NAMALWA (cell line): ENCODE measurements at regions not wholly inside any gene's neighbourhood (a gene's known extent, or its start where the extent isn't known, plus 50 kb on each side); places are given as distances from the start of the nearest gene placed in this dataset.

ENCODE experiments used
- DNase-seq: peaks from one replicate; pipeline ENCODE4 v3.0.0-alpha.2; 2015; ENCODE audit warnings: low spot score

DNA sequence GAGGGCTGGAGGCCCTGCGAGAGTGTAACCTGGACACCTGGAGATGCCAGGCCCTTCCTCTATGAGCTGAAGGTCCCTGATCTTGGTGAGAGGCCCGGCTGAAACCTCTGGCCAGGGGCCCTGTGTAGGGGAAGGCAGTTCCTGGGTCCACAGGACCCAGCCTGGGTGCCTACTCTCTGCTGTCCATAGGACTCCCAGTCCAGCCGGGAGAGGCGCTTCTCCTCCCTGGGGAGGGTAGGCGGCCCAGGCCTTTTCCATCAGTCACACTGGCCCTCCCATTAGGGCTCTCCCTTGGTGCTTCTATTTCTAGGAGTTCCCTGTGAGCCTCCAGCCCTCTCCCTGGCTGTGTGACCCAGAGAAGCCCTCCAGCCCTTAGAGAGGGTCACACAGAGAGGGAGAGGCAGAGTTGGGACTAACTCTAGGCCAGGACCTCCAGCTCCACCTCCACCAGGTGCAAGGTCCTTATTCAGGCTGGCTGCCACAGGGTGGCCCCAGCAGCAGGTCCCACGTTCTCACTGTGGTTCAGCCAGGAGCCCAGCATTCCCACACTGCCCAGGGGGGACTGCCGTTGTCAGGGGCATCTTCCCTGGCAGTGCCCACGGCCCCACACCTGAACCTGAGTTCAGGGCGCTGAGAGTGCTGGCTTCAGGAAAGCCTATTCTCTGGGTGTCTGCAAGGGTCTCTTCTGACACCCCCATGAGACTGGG, 146.8 kb downstream of the SMAD6 start:
- DNase-seq = no peak

- DNase-seq = no peak
Observed at GRCh38 chr15:66849393-66849745, 147.3 kb downstream of the SMAD6 start.

GRCh38 chr15:66849746-66850077, 147.7 kb downstream of the SMAD6 start:
- DNase-seq = no peak

GRCh38 chr15:66850078-66850991, 148.3 kb downstream of the SMAD6 start:
- no peak for DNase-seq

GRCh38 chr15:66850996-66851310, 148.9 kb downstream of the SMAD6 start:
- DNase-seq = no peak

- DNase-seq = peak; percentile 85
Observed at GRCh38 chr15:66851311-66852063, 149.5 kb downstream of the SMAD6 start.

- DNase-seq = no peak
Observed at GRCh38 chr15:66852064-66852905, 150.2 kb downstream of the SMAD6 start.

- DNase-seq = no peak
Observed at GRCh38 chr15:66854012-66854965, 152.3 kb downstream of the SMAD6 start.

- no peak for DNase-seq
Observed at GRCh38 chr15:66855041-66855440, 153.0 kb downstream of the SMAD6 start.

DNA sequence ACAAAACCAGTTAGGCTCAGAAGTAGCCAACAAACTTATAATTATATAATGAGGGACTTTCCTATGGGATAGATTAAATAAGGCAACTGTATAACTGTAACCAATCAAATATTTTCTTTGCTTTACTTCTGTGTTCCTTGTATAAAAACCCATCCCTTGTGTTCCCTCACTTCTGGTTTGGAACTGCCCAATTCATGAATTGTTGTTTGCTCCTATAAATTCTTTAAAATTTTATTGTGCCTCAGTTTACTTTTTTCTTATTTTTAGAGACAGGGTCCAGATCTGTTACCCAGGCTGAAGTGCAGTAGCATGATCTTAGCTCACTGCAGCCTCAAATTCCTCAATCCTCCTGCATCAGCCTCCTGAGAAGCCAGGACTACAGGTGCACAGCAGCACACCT, 155.7 kb downstream of the SMAD6 start:
- DNase-seq = no peak

GRCh38 chr15:66858423-66859207, 156.6 kb downstream of the SMAD6 start:
- DNase-seq = no peak

DNA sequence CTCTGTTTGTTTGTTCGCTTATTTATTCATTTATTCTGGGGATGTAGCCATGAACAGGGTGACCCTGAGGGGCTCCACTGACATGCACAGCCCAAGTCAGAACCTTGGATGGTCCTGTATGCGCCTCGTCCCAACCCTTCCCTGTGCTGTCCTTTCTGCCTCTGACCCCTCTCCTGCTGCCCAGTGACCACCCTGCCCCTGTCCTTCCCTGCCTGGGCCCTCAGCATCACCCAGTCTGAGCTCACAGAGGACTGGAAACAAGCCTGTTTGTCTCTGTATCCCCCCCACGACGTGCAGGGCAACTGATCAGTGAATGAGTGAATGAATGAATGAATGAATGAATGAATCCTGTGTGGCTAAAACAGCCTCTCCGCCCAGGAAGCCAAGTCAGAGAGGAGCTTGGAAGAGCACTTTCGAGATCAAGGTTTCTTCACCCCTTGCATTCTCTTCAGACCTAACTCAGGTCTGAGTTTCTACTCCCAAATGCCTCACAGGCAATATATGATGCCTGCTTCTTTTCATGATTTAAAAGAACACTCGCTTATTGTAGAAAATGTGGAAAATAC, 157.7 kb downstream of the SMAD6 start:
- no peak for DNase-seq

- no peak for DNase-seq
Observed at GRCh38 chr15:66860844-66861243, 158.8 kb downstream of the SMAD6 start.

DNA sequence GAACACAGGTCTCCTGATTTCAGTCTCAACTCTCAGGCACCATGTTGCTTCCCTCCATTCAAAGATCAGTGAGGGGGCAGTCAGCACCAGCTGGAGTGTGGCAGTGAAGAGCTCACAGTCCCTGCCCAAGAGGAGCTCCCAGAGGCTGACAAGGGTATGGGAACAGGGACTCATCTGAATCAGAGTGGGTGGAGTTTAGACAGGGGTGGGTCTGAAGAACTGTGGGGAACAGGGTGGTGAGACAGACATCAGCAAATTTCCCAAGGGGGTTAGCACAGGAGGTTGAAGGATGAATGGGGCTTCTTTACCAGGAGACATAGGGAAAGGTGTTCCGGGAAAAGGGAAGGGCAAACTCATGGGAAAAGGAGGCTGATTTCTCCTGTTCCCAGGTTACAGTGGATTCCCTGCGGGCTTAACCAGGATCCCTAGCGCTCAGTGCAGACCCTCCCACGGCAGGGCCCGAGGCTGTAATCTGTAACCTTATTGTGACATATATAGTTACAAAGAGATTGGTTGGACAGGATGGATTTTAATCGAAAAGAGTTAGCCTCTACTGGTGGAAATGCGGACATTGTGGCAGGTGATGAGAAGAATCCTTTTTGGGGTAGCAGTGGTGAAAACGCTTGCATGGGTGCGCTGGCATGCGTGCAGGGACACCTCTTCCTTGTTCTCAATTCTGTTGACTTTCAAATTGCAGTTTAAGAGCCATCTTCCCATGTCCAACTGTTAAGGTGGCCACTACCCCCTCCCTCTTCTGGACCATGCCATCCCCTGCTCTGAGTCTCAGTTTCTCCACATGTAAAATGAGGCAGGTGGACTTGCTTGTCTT, 160.3 kb downstream of the SMAD6 start:
- no peak for DNase-seq

GRCh38 chr15:66862940-66863335, 160.9 kb downstream of the SMAD6 start:
- DNase-seq = peak; percentile 92

DNA sequence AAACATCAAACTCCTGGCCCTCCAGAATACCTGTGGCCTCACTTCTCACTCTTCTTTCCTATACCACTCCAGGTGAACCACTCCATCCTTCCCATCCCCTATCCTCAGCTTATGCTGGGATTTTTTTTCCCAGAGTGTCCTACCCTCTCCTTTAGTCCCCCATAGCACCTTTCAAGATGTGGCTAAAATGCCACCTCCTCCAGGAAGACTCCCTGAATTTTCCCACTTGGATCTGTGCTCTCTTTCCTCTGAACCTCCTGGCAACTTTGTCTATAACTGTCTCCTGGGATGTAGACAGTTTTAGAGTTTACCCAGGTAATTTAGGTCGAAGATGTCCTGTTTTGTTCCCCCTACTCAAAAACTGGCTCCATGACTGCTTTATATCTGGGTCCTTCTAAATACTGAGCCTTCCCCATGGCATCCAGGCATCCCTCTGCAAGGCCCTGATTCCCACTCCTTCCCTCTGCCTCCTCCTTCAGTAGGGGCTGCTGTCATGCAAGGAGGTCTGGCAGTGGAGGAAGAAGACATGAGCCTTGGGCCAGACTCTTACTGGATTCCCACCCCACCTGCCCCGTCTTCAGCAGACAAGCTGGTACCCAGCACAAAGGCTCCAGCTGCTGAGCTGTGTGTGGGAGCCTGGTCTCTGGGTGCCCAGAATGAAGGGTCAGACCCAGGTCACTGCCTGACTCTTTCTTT, 161.5 kb downstream of the SMAD6 start:
- DNase-seq = no peak

DNA sequence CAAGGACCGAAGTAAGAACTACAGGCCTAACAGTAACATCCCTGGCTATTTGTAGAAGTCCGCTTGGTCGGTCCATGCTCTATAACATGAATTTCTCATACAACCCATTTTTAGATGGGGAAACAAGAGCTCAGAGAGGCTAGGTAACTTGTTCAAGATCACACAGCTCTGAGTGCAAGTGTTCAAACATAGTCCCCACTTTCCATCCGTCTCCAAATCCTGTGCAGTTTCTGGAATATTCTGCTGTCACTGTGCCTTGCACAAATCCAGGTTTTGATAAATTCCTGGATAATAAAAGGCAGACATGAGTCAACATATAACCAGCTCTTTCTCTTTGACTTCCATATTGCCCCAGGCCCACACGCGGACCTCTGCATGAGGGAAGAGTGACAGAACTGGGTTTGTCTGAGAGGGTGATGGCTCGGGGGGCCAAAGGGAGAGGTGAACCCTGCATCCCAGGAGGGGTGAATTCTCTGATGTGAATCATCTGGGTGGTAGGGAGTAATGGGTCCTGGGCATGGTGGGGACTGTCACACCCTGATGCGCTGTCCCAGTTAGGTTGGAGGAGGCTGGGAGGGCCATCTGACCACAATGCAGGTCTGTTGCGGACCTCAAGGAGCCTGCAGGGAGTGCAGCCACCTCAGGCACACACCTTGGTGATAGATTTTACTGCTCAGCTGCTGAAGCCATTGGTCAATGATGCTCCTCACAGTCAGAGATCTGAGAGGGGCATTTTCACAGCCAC, 162.2 kb downstream of the SMAD6 start:
- DNase-seq = no peak
